Cardiac muscle cell (in vitro differentiated cells and primary cell): ENCODE measurements at regions not wholly inside any gene's neighbourhood (a gene's known extent, or its start where the extent isn't known, plus 50 kb on each side); places are given as distances from the start of the nearest gene placed in this dataset.
A peak's percentile ranks its signal among the peaks of the same experiment; 100 is the strongest.

Experiments
- DNase-seq, 2 donors: peaks; one replicate each; pipeline versions ENCODE4 v3.0.0 to v3.0.0-alpha.2; 2010 to 2017; ENCODE audit warnings: low read depth in 1 of 2, low spot score in 1 of 2
- H3K27ac ChIP-seq: fragments of 200-600 bp; sonication (generic); 2 replicates; pipeline ENCODE4 v1.5.1; 2016
- H3K27me3 ChIP-seq: fragments of 200-600 bp; sonication (generic); 2 replicates; pipeline ENCODE4 v1.6.0; 2016; ENCODE audit warnings: control low read depth
- H3K36me3 ChIP-seq: fragments of 200-600 bp; sonication (generic); 2 replicates; pipeline ENCODE4 v1.5.1; 2016; ENCODE audit warnings: control low read depth
- H3K4me1 ChIP-seq: fragments of 200-600 bp; sonication (generic); 2 replicates; pipeline ENCODE4 v1.8.1; 2017; ENCODE audit warnings: low read depth, mild to moderate bottlenecking, mixed run types
- H3K4me3 ChIP-seq: fragments of 200-600 bp; sonication (generic); 2 replicates; pipeline ENCODE4 v1.5.1; 2016; ENCODE audit warnings: mild to moderate bottlenecking
- H3K9me3 ChIP-seq: fragments of 200-600 bp; sonication (generic); 2 replicates; pipeline ENCODE4 v1.5.1; 2017; ENCODE audit warnings: low read depth, mild to moderate bottlenecking, control low read depth
- CTCF ChIP-seq: IDR thresholded peaks from 2 replicates; pipeline ENCODE4 v1.5.1; 2012; ENCODE audit warnings: low read depth, mild to moderate bottlenecking, low read length

- Histone ChIP-seq H3K27ac (no peak overlapping the region), H3K27me3 (no peaks in the 10 kb centered on the region), H3K36me3 (no peaks in the 10 kb centered on the region), H3K4me1 (no peaks in the 10 kb centered on the region), H3K9me3 (no peaks in the 10 kb centered on the region), H3K4me3 (no peak overlapping the region)
- TF ChIP-seq CTCF: no peak
- no peak for DNase-seq
Observed at GRCh38 chr13:40306817-40307216, 359.6 kb downstream of the FOXO1 start.

- Histone ChIP-seq H3K9me3 (no peaks in the 10 kb centered on the region), H3K27ac (no peak overlapping the region), H3K4me1 (no peaks in the 10 kb centered on the region), H3K27me3 (no peaks in the 10 kb centered on the region), H3K36me3 (no peaks in the 10 kb centered on the region), H3K4me3 (no peak overlapping the region)
- TF ChIP-seq CTCF: no peak
- DNase-seq: no peak
Observed at GRCh38 chr13:40309881-40310280, 356.6 kb downstream of the FOXO1 start.

- H3K4me1 ChIP-seq: peaks cover 5% of the 10 kb centered on the region
- H3K27ac ChIP-seq: no peak overlapping the region
- H3K36me3 ChIP-seq: no peaks in the 10 kb centered on the region
- no peaks in the 10 kb centered on the region for H3K9me3 ChIP-seq
- no peaks in the 10 kb centered on the region for H3K27me3 ChIP-seq
- no peak for DNase-seq
- TF ChIP-seq CTCF: no peak
- no peak overlapping the region for H3K4me3 ChIP-seq
Observed at GRCh38 chr13:40311356-40312101, 354.9 kb downstream of the FOXO1 start.

- TF ChIP-seq CTCF: no peak
- Histone ChIP-seq H3K36me3 (no peaks in the 10 kb centered on the region), H3K4me3 (no peak overlapping the region), H3K4me1 (peaks cover 5% of the 10 kb centered on the region), H3K27me3 (no peaks in the 10 kb centered on the region), H3K9me3 (no peaks in the 10 kb centered on the region), H3K27ac (no peak overlapping the region)
- DNase-seq: peak in 1 of 2 donors; percentile 69
Observed at GRCh38 chr13:40313269-40314200, 352.9 kb downstream of the FOXO1 start.

GRCh38 chr13:40315416-40316064 lies 350.9 kb downstream of the FOXO1 start:
- DNase-seq: peak in 1 of 2 donors; percentile 40
- H3K4me1 ChIP-seq: peaks cover 5% of the 10 kb centered on the region
- no peaks in the 10 kb centered on the region for H3K27me3 ChIP-seq
- no peak overlapping the region for H3K4me3 ChIP-seq
- H3K27ac ChIP-seq: no peak overlapping the region
- H3K9me3 ChIP-seq: no peaks in the 10 kb centered on the region
- H3K36me3 ChIP-seq: no peaks in the 10 kb centered on the region
- TF ChIP-seq CTCF: no peak
